Epithelial cell of esophagus (primary cell): ENCODE measurements at regions not wholly inside any gene's neighbourhood (a gene's known extent, or its start where the extent isn't known, plus 50 kb on each side); places are given as distances from the start of the nearest gene placed in this dataset.

Source experiments
- DNase-seq: peaks from one replicate; pipeline ENCODE4 v3.0.0; 2010; ENCODE audit warnings: low read depth
- H3K4me3 ChIP-seq: 2 replicates; pipeline ENCODE4 v1.5.1; 2011; ENCODE audit warnings: mild to moderate bottlenecking, low read length, control low read depth
- CTCF ChIP-seq: IDR thresholded peaks from 2 replicates; pipeline ENCODE4 v1.5.1; 2011; ENCODE audit warnings: low read depth, mild to moderate bottlenecking, low read length, control low read depth, inconsistent platforms; ENCODE audit not compliant: insufficient read depth; ENCODE audit errors: missing control alignments

DNA sequence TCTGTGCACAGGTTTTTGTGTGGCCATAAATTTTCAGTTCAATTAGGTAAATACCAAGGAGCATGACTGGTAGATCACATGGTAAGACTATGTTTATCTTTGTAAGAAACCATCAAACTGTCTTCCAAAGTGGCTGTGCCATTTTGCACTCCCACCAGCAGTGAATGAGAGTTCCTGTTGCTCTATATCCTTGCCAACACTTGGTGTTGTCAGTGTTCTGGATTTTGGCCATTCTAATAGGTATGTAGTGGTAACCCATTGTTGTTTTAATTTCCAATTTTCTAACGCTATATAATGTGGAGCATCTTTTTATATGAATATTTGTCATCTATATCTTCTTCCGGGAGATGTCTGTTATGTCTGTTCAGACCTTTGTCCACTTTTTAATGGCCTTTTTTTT is 51.7 kb upstream of the MED4 start:
- no peak for TF ChIP-seq CTCF
- no peak overlapping the region for H3K4me3 ChIP-seq
- no peak for DNase-seq

DNA sequence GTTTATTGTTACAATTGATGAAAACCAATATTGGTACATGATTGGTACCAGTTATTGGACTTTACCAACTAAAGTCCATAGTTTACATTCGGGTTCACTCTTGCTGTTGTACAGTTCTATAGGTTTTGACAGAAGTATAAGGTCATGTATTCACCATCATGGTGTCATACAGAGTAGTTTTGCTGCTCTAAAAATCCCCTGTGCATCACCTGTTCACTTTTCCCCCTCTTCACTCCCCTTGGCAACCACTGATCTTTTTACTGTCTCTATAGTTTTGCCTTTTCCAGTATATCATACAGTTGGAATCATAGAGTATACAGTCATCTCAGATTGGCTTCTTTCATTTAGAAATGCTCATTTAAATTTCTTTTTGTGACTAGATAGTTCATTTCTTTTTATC is 51.2 kb upstream of the MED4 start:
- no peak for TF ChIP-seq CTCF
- no peak overlapping the region for H3K4me3 ChIP-seq
- DNase-seq = no peak
